ENCODE measurements at regions not wholly inside any gene's neighbourhood (a gene's known extent, or its start where the extent isn't known, plus 50 kb on each side); places are given as distances from the start of the nearest gene placed in this dataset.

DNA sequence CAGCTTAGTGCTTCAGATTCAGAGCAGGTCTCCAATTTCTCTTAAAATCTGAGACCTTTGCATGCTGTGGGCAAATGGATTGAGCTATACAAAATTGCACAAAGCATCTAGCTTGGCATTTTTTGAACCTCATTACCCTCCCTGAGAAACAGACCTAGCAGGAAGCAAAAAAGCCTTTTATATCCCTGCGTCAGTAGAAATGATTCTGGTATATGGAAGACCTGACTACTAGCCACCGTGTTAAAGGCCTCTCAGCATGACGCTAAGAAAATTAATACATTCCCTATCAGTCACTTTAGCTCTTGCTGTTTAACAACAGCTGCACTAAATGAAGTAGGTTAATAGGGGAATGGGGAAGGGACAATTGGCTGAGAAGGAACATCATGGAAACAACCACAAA lies 110.7 kb upstream of the SMLR1 start:
- Histone ChIP-seq H3K36me3 (ENCODE audit: insufficient read depth, low read length) (no peaks in the 10 kb centered on the region), H3K27me3 (ENCODE audit: insufficient read depth, low read length, poor library complexity) (no peaks in the 10 kb centered on the region), H3K9me3 (ENCODE audit: insufficient read depth, low read length, severe bottlenecking) (no peaks in the 10 kb centered on the region), H3K79me2 (ENCODE audit: insufficient read depth, low read length) (no peaks in the 10 kb centered on the region), H3K9ac (ENCODE audit: low read depth, low read length) (no peak overlapping the region), H3K4me1 (ENCODE audit: insufficient read depth, low read length) (peaks cover 11% of the 10 kb centered on the region), H2AFZ (ENCODE audit: low read depth, low read length) (no peak overlapping the region), H3K4me3 (ENCODE audit: low read depth in 1 of 2, low read length in 2 of 2) (no peak overlapping the region), H4K20me1 (ENCODE audit: insufficient read depth, low read length) (no peaks in the 10 kb centered on the region), H3K4me2 (ENCODE audit: insufficient read depth, low read length) (no peak overlapping the region), H3K27ac (ENCODE audit: low read length) (no peak overlapping the region)
- TF ChIP-seq, protein P1, sequence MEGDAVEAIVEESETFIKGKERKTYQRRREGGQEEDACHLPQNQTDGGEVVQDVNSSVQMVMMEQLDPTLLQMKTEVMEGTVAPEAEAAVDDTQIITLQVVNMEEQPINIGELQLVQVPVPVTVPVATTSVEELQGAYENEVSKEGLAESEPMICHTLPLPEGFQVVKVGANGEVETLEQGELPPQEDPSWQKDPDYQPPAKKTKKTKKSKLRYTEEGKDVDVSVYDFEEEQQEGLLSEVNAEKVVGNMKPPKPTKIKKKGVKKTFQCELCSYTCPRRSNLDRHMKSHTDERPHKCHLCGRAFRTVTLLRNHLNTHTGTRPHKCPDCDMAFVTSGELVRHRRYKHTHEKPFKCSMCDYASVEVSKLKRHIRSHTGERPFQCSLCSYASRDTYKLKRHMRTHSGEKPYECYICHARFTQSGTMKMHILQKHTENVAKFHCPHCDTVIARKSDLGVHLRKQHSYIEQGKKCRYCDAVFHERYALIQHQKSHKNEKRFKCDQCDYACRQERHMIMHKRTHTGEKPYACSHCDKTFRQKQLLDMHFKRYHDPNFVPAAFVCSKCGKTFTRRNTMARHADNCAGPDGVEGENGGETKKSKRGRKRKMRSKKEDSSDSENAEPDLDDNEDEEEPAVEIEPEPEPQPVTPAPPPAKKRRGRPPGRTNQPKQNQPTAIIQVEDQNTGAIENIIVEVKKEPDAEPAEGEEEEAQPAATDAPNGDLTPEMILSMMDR (IDR thresholded peaks at IDR 0.05; ENCODE audit: borderline replicate concordance, extremely low read depth, low read length, poor library complexity, severe bottlenecking), result no peak
- TF ChIP-seq EZH2 (IDR thresholded peaks at IDR 0.05; ENCODE audit: borderline replicate concordance, low read depth, low read length, severe bottlenecking), result no peak
- ATAC-seq (ENCODE audit: insufficient read depth, low read depth) (no peak), DNase-seq (no peak)

DNA sequence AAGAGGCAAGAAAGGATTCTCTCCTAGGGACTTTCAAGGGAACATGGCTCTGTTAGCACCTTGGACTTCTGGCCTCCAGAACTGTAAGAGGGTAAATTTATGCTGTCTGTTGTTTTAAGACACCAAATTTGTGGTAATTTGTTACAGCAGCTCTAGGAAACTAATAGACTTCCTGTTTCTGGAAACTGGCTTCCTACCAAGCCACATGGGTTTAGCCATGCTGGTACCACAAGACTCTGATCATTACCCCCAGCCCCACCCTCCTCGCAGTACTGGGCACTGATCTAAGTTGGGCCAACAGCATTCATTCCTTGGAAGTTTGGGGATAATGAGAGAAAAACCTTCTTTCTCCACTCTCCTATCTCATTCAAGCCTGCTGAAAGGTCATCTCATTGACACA lies 109.5 kb upstream of the SMLR1 start:
- H3K4me1 ChIP-seq (ENCODE audit: insufficient read depth, low read length), result peaks cover 11% of the 10 kb centered on the region
- H3K36me3 ChIP-seq (ENCODE audit: insufficient read depth, low read length), result no peaks in the 10 kb centered on the region
- DNase-seq (peak; percentile 54), ATAC-seq (ENCODE audit: insufficient read depth, low read depth) (peak; percentile 93)
- H3K79me2 ChIP-seq (ENCODE audit: insufficient read depth, low read length), result no peaks in the 10 kb centered on the region
- no peak overlapping the region; the same call in 1 of the 2 replicates for H3K9ac ChIP-seq (ENCODE audit: low read depth, low read length)
- H3K4me3 ChIP-seq (ENCODE audit: low read depth in 1 of 2, low read length in 2 of 2), result no peak overlapping the region
- no peak overlapping the region for H3K4me2 ChIP-seq (ENCODE audit: insufficient read depth, low read length)
- no peak for TF ChIP-seq EZH2 (IDR thresholded peaks at IDR 0.05; ENCODE audit: borderline replicate concordance, low read depth, low read length, severe bottlenecking)
- TF ChIP-seq, protein P1 (IDR thresholded peaks at IDR 0.05; ENCODE audit: borderline replicate concordance, extremely low read depth, low read length, poor library complexity, severe bottlenecking), result no peak
- H3K9me3 ChIP-seq (ENCODE audit: insufficient read depth, low read length, severe bottlenecking), result no peaks in the 10 kb centered on the region
- peak overlapping the region; percentile 58 for H3K27ac ChIP-seq (ENCODE audit: low read length)
- peak overlapping the region; percentile 34; the same call in 1 of the 2 replicates for H2AFZ ChIP-seq (ENCODE audit: low read depth, low read length)
- no peaks in the 10 kb centered on the region for H4K20me1 ChIP-seq (ENCODE audit: insufficient read depth, low read length)
- no peaks in the 10 kb centered on the region for H3K27me3 ChIP-seq (ENCODE audit: insufficient read depth, low read length, poor library complexity)

DNA sequence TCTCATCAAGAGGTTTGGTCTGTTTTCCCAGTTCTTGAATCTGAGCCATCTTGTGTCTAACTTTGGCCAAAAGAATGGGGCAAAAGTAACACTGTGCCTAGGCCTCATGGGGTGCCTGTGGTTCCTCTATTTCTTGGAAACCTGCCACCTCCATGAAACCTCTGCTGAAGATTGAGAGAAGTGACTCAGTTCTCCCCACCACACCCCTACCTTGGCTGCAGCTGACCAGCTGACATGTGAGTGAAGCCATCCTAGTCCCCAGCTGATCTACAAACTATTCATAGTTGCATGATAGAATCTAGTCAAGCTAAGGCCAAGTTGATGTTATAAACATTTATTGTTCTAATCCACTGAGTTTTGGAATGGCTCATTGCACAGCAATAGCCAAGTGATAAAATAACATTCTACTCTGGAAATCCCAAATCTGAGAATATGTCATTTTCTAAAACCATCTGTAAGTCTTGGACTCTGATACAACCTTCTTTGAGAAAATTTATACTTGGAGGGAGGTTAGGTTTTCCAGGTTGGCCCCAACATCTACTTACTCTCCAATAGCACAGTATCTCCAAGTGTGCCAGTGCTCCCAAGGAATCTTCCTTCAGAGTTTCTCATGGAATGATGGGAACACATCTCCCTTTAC lies 107.0 kb upstream of the SMLR1 start:
- Histone ChIP-seq H3K4me2 (ENCODE audit: insufficient read depth, low read length) (no peak overlapping the region), H3K27me3 (ENCODE audit: insufficient read depth, low read length, poor library complexity) (no peaks in the 10 kb centered on the region), H4K20me1 (ENCODE audit: insufficient read depth, low read length) (no peaks in the 10 kb centered on the region), H3K4me1 (ENCODE audit: insufficient read depth, low read length) (peaks cover 21% of the 10 kb centered on the region), H3K4me3 (ENCODE audit: low read depth in 1 of 2, low read length in 2 of 2) (no peak overlapping the region), H2AFZ (ENCODE audit: low read depth, low read length) (no peak overlapping the region), H3K9ac (ENCODE audit: low read depth, low read length) (no peak overlapping the region), H3K79me2 (ENCODE audit: insufficient read depth, low read length) (no peaks in the 10 kb centered on the region), H3K36me3 (ENCODE audit: insufficient read depth, low read length) (no peaks in the 10 kb centered on the region), H3K27ac (ENCODE audit: low read length) (no peak overlapping the region), H3K9me3 (ENCODE audit: insufficient read depth, low read length, severe bottlenecking) (no peaks in the 10 kb centered on the region)
- ATAC-seq (ENCODE audit: insufficient read depth, low read depth) (no peak), DNase-seq (no peak)
- TF ChIP-seq, protein P1 (IDR thresholded peaks at IDR 0.05; ENCODE audit: borderline replicate concordance, extremely low read depth, low read length, poor library complexity, severe bottlenecking), result no peak
- TF ChIP-seq EZH2 (IDR thresholded peaks at IDR 0.05; ENCODE audit: borderline replicate concordance, low read depth, low read length, severe bottlenecking), result no peak
